Hepatic stellate cell (primary cell): ENCODE measurements at regions not wholly inside any gene's neighbourhood (a gene's known extent, or its start where the extent isn't known, plus 50 kb on each side); places are given as distances from the start of the nearest gene placed in this dataset.

ENCODE experiments used
- DNase-seq: peaks from one replicate; pipeline ENCODE4 v3.0.0; 2011; ENCODE audit warnings: low spot score

GRCh38 chr11:130802567-130802966 lies 113.7 kb downstream of the SNX19 start:
- DNase-seq = no peak

GRCh38 chr11:130804306-130805076 lies 111.8 kb downstream of the SNX19 start:
- no peak for DNase-seq

- DNase-seq = no peak
Observed at GRCh38 chr11:130806746-130807145, 109.5 kb downstream of the SNX19 start.

GRCh38 chr11:130808541-130808940 lies 107.7 kb downstream of the SNX19 start:
- DNase-seq = no peak

- DNase-seq = no peak
Observed at GRCh38 chr11:130813196-130813595, 103.1 kb downstream of the SNX19 start.

- no peak for DNase-seq
Observed at GRCh38 chr11:130813638-130814037, 102.6 kb downstream of the SNX19 start.

- DNase-seq = no peak
Observed at GRCh38 chr11:130814440-130815096, 101.7 kb downstream of the SNX19 start.

- no peak for DNase-seq
Observed at GRCh38 chr11:130815097-130815802, 101.0 kb downstream of the SNX19 start.

- DNase-seq = no peak
Observed at GRCh38 chr11:130815956-130816355, 100.3 kb downstream of the SNX19 start.

- no peak for DNase-seq
Observed at GRCh38 chr11:130816546-130817329, 99.5 kb downstream of the SNX19 start.

- no peak for DNase-seq
Observed at GRCh38 chr11:130817330-130817944, 98.8 kb downstream of the SNX19 start.

GRCh38 chr11:130819625-130820024 lies 96.7 kb downstream of the SNX19 start:
- no peak for DNase-seq
